ENCODE measurements at regions not wholly inside any gene's neighbourhood (a gene's known extent, or its start where the extent isn't known, plus 50 kb on each side); places are given as distances from the start of the nearest gene placed in this dataset.

- TF ChIP-seq EZH2 (IDR thresholded peaks at IDR 0.05) (no peak), POLR2AphosphoS5 (IDR thresholded peaks at IDR 0.05; ENCODE audit: borderline replicate concordance, low read depth, low read length) (no peak)
Observed at GRCh38 chr5:81908771-81909170, 63.1 kb upstream of the ATG10 start.
